ENCODE measurements at regions not wholly inside any gene's neighbourhood (a gene's known extent, or its start where the extent isn't known, plus 50 kb on each side); places are given as distances from the start of the nearest gene placed in this dataset.

- no peaks in the 10 kb centered on the region for H3K36me3 ChIP-seq
- no peak overlapping the region for H3K27ac ChIP-seq
- TF ChIP-seq POLR2AphosphoS5 (IDR thresholded peaks at IDR 0.05) (no peak), POLR2A (IDR thresholded peaks at IDR 0.05) (no peak), CTCF (IDR thresholded peaks at IDR 0.05) (no peak)
- no peaks in the 10 kb centered on the region for H3K4me1 ChIP-seq
- H3K27me3 ChIP-seq = no peaks in the 10 kb centered on the region
- no peak for DNase-seq (ENCODE audit: low spot score in 2 of 2)
- H3K4me3 ChIP-seq = no peak overlapping the region
- H3K9me3 ChIP-seq = no peaks in the 10 kb centered on the region
- intact Hi-C loops (cut with DNase I; ENCODE audit: low total_unique reads) = no loop called here
Observed at GRCh38 chr2:83944191-83944590, 514.9 kb downstream of the SUCLG1 start.

GRCh38 chr2:83943265-83943664 lies 515.8 kb downstream of the SUCLG1 start:
- intact Hi-C loops (cut with DNase I; ENCODE audit: low total_unique reads) = no loop called here
- Histone ChIP-seq H3K27me3 (no peaks in the 10 kb centered on the region), H3K4me3 (no peak overlapping the region), H3K27ac (no peak overlapping the region), H3K9me3 (no peaks in the 10 kb centered on the region), H3K36me3 (no peaks in the 10 kb centered on the region), H3K4me1 (no peaks in the 10 kb centered on the region)
- TF ChIP-seq CTCF (IDR thresholded peaks at IDR 0.05) (no peak), POLR2A (IDR thresholded peaks at IDR 0.05) (no peak), POLR2AphosphoS5 (IDR thresholded peaks at IDR 0.05) (no peak)
- DNase-seq (ENCODE audit: low spot score in 2 of 2) = no peak

- H3K4me3 ChIP-seq = no peak overlapping the region
Observed at GRCh38 chr2:83941886-83942285, 517.2 kb downstream of the SUCLG1 start.

GRCh38 chr2:83933749-83934148 lies 525.3 kb downstream of the SUCLG1 start:
- no peak for DNase-seq (ENCODE audit: low spot score in 2 of 2)
- H3K4me1 ChIP-seq = no peaks in the 10 kb centered on the region
- intact Hi-C loops (cut with DNase I; ENCODE audit: low total_unique reads) = no loop called here
- no peak overlapping the region for H3K4me3 ChIP-seq
- H3K9me3 ChIP-seq = no peaks in the 10 kb centered on the region
- H3K27ac ChIP-seq = no peak overlapping the region
- TF ChIP-seq CTCF (IDR thresholded peaks at IDR 0.05) (no peak), POLR2A (IDR thresholded peaks at IDR 0.05) (no peak), POLR2AphosphoS5 (IDR thresholded peaks at IDR 0.05) (no peak)
- no peaks in the 10 kb centered on the region for H3K27me3 ChIP-seq
- H3K36me3 ChIP-seq = no peaks in the 10 kb centered on the region

More at GRCh38 chr2:83941886-83942285, 517.2 kb downstream of the SUCLG1 start:
- H3K27me3 ChIP-seq = no peaks in the 10 kb centered on the region
- intact Hi-C loops (cut with DNase I; ENCODE audit: low total_unique reads) = no loop called here
- H3K9me3 ChIP-seq = no peaks in the 10 kb centered on the region
- H3K36me3 ChIP-seq = no peaks in the 10 kb centered on the region
- TF ChIP-seq POLR2A (IDR thresholded peaks at IDR 0.05) = no peak
- H3K4me1 ChIP-seq = no peaks in the 10 kb centered on the region
- H3K27ac ChIP-seq = no peak overlapping the region
- DNase-seq (ENCODE audit: low spot score in 2 of 2) = no peak

- no peaks in the 10 kb centered on the region for H3K9me3 ChIP-seq
- TF ChIP-seq POLR2AphosphoS5 (IDR thresholded peaks at IDR 0.05) (no peak), CTCF (IDR thresholded peaks at IDR 0.05) (no peak), POLR2A (IDR thresholded peaks at IDR 0.05) (no peak)
- H3K36me3 ChIP-seq = no peaks in the 10 kb centered on the region
- no peak for DNase-seq (ENCODE audit: low spot score in 2 of 2)
- intact Hi-C loops (cut with DNase I; ENCODE audit: low total_unique reads) = no loop called here
- no peak overlapping the region for H3K27ac ChIP-seq
- H3K4me1 ChIP-seq = no peaks in the 10 kb centered on the region
- no peaks in the 10 kb centered on the region for H3K27me3 ChIP-seq
- H3K4me3 ChIP-seq = no peak overlapping the region
Observed at GRCh38 chr2:83923531-83923930, 535.5 kb downstream of the SUCLG1 start.

- intact Hi-C loops (cut with DNase I; ENCODE audit: low total_unique reads) = no loop called here
- Histone ChIP-seq H3K4me3 (no peak overlapping the region), H3K4me1 (no peaks in the 10 kb centered on the region), H3K27ac (no peak overlapping the region), H3K36me3 (no peaks in the 10 kb centered on the region), H3K27me3 (no peaks in the 10 kb centered on the region), H3K9me3 (no peaks in the 10 kb centered on the region)
- TF ChIP-seq POLR2A (IDR thresholded peaks at IDR 0.05) (no peak), CTCF (IDR thresholded peaks at IDR 0.05) (no peak), POLR2AphosphoS5 (IDR thresholded peaks at IDR 0.05) (no peak)
- DNase-seq (ENCODE audit: low spot score in 2 of 2) = no peak
Observed at GRCh38 chr2:83916559-83916958, 542.5 kb downstream of the SUCLG1 start.

Measured in breast epithelium (tissue), 4 donors.